ENCODE measurements at regions not wholly inside any gene's neighbourhood (a gene's known extent, or its start where the extent isn't known, plus 50 kb on each side); places are given as distances from the start of the nearest gene placed in this dataset.
"Not testable (repeated sequence)": the region's sequence is repeated elsewhere in the genome, so short reads cannot be mapped to it uniquely, and the experiment has no call there.

DNA sequence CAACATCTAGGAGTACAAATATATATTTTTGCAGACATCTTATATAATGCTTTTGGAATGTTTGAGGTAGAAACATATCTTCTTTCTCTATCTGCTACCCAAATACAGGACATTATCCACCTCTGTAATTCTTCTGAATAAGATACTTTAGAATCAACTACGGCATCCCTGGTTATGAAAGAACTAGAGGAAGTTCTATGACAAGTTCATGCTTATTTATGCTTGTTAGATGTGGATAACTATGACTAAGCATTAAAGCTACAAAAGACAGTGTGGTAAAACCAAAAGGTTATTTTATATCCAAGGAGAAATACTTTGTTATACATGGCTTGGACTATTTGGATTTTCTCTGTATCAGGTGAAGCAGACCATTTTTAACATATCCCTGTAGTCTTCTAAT lies 894.0 kb downstream of the KCNT2 start:
- DNase-seq (ENCODE audit: low read depth), result no peak

- no peak for DNase-seq (ENCODE audit: low read depth)
Observed at GRCh38 chr1:195709821-195710220, 898.4 kb downstream of the KCNT2 start.

DNA sequence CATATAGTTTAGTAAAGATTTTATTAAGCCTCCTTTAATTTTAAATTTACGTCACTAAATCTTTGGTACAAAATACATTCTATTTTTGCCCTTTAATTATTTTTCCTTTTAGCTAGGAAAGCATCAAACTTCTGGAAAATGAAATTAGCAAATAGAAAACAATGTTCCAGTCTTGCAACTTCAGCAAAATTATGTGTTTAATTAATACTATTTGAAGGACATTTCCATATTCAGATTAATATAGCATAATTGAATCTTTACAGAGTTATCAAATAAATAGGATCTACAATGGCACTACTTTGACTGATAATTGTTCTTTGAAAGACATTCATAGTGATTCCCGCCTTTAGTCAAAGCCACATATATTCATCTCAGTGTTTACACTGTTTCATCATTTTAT lies 904.2 kb downstream of the KCNT2 start:
- DNase-seq (ENCODE audit: low read depth), result no peak

DNA sequence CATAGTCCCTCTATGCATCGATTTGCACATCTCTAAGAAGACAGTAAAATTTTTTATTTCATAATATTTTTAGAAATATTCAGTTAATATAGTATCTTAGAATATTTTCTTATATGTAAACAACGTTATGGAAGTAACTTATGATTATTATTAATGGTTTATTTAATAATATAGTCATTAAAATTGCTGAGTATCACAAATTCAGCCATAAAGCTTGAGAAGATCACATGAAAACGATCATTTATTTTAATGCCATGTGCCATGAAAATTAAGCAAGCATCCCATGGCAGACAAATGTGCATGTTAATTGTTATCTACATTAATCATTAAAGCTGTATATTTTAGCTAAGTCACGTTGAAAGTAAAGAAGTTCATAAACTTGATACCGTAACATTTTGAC lies 907.1 kb downstream of the KCNT2 start:
- DNase-seq (ENCODE audit: low read depth), result no peak

- DNase-seq (ENCODE audit: low read depth), result no peak
Observed at GRCh38 chr1:195697130-195697529, 911.1 kb downstream of the KCNT2 start.

- DNase-seq (ENCODE audit: low read depth), result no peak
Observed at GRCh38 chr1:195686764-195687163, 921.5 kb downstream of the KCNT2 start.

GRCh38 chr1:195664628-195665027 lies 943.6 kb downstream of the KCNT2 start:
- peak; percentile 39 for DNase-seq (ENCODE audit: low read depth)

- peak; percentile 89 for DNase-seq (ENCODE audit: low read depth)
Observed at GRCh38 chr1:195663549-195664280, 944.5 kb downstream of the KCNT2 start.

DNA sequence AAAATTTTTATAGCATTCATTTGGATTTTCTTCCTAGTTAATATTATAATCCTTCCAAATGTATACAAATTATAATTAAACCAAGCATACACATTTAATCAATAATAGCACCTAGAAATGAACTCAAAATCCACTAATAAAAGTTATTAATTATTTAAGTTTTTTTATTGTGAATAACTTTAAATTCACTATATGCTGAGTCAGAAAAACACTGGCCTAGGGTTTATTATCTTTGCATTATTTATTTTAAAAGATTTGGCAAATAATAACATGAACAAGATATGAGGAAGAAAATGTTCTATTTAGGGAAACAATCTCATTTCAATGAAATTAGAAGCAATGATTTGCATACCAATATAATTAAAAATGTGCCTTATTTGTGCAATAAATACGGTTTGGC lies 951.5 kb downstream of the KCNT2 start:
- DNase-seq (ENCODE audit: low read depth), result no peak

GRCh38 chr1:195648875-195649274 lies 959.4 kb downstream of the KCNT2 start:
- DNase-seq (ENCODE audit: low read depth), result not testable (repeated sequence)

DNA sequence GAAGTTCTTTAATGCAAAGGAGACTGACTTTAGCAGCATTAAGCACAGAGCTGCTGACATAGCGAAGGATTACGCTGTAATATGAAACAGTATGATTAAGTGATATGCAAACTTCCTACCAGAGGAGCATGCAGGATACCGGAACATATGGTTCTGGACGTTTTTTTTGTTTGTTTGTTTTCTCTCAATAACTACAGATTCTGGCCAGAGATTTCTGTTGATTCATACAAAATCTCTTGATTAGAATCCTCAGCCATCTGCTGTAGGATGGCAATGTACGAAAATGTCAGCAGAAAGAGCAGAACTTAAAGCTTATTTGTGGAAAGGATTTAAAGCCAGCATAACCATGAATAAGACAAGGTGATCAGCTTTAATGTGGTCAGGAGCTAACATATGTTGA lies 970.7 kb downstream of the KCNT2 start:
- no peak for DNase-seq (ENCODE audit: low read depth)

DNA sequence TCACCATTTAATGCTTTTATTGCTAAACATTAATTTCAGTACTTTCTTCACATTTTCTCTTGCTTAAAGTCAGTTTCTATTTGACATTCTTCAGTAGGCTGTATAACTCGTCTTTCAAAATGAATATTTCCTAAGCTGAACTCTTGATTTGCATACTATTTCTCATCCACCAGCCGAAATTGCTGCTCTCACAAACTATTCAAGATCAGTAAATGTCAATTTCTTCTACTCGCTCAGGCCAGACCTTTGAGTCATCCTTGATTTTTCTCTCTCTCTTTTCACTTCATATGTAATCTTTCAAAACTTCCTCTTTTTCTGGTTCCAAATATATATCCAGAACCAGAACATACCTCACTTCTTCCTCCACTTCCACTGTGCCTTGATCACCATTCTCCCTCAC lies 990.0 kb downstream of the KCNT2 start:
- no peak for DNase-seq (ENCODE audit: low read depth)

DNA sequence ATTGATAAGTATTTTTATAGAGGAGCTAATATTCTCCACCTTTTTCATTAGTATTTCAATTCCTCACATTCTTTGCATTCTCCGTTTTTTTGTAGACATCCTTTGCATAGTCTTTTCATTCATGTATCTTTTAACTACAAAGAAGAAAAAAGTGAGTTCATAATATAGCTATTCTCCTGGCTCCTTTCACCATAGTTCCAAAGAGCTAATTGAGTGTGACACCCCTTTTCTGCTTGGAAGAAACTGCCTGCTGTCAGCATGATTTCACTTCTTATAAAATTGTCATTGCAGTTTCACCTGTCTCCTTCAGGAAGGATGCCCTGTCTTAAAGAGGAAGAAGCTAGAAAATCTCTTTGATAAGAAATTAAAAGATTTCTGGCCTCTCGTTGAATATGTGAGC lies 991.1 kb downstream of the KCNT2 start:
- no peak for DNase-seq (ENCODE audit: low read depth)

DNA sequence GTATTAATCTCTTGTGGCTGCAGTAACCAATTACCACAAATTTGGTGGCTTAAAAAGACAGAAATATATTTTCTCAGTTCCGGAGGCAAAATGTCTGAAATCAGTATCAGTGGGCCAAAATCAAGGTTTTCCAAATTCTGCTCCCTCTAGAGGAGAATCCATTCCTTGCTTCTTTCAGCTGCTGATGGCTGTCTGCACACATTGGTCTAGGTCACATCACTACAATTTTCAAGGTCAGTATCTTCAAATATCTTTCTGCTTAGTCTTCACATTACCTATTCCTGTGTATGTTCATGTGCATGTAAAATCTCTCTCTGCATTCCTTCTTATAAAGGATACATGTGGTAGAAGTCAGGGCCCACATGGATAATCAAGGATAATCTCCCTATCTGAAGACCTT lies 999.4 kb downstream of the KCNT2 start:
- DNase-seq (ENCODE audit: low read depth), result no peak

DNA sequence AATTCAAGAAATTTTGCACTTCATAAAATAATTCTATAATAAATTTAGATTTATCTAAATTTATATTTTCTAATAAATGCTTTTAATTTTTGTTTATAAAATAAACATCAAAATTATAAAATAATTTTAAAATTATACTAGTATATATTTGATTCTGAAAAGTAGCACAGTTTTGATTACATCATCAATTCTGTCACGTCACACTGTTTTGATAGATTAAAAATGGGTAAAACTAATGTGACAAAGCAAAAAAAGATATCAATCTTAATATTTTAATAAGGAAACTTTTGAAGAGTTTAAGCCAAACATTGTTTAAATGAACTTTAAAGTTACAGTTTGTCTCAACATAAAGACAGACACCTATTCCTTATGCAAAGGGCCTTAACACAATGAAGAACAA lies 1001.8 kb downstream of the KCNT2 start:
- no peak for DNase-seq (ENCODE audit: low read depth)

DNA sequence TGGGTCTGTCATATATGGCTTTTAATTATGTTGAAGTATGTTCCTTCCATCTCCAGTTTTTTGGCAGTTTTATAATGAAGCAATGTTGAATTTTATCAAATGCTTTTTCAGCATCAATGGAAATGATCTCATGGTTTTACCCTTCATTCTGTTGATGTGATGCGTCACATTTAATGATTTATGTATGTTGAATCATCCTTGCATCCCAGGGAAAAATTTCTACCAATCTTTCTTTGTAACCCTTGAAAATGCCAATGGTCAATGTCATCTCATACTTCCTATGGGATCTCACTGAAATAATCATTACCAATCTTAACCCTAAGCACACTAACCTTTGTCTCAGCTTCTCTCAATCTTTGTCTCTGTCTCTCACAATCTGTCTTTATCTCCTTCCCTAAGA lies 1004.0 kb downstream of the KCNT2 start:
- peak; percentile 74 for DNase-seq (ENCODE audit: low read depth)

DNA sequence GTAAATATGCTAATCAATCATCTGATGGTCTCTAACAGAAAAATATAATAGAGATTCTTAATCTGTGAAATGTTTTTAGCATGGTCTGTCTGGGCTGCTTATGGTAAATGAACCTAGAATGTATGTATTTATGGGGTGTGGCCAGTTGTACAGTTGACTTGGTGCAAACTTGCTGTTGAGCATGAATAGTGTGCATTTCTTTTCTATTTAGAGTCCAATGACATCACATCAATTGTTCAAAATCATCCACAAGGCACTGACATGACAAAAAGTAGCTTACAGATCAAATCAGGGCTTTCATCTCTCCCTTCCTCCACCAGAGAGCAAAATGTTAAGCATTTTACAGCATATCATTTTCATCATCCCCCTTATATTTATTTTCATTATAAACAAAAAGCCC lies 1010.3 kb downstream of the KCNT2 start:
- DNase-seq (ENCODE audit: low read depth), result no peak

DNA sequence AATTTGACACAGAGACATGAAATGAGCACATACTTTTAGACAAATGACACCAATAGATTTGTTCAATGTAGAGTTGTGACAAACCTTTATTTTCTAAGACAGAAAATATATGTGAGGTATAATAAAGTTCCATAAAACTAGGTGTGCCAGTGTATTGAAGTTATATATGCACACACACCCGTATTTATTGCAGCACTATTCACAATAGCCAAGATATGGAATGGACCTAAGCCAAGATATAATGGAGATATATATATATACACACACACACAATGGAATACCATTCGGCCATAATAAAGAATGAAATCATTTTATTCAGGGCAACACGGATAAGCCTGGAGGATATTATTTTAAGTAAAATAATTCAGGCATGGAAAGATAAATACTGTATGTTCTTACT lies 1013.5 kb downstream of the KCNT2 start:
- DNase-seq (ENCODE audit: low read depth), result no peak

GRCh38 chr1:195594322-195594721 lies 1013.9 kb downstream of the KCNT2 start:
- DNase-seq (ENCODE audit: low read depth), result no peak

DNA sequence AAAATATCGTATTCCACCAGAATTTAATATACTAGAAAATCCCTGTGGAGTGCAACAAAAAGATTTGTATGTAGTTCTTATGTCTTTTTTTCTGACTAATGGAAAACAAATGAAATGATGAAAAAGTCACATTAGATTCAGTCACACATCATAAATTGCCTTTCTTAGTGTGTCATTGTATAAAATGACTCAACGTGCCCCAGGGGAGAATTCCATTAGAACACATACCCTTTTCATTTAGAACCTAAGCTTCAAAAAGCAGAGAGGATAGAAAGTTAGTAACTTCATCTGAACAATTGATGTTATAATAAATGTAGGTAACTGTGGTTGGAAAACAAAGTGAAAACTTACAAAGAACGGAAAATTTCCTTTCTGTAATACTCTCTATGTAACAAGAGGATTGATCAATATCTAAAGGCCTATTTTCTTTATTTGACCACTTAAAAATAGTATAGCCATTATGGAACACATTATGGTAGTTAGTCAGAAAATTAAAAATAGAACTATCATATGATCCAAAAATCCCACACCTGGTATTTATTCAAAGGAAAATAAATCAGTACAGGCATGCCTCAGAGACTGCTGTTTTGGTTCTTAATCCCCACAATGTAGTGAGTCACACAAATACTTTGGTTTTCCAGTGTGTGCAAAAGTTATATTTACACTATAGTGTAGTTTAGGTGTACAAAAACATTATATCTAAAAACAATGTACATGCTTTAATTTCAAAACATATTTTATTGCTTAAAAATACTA lies 1016.1 kb downstream of the KCNT2 start:
- DNase-seq (ENCODE audit: low read depth), result peak; percentile 64

GRCh38 chr1:195590649-195591048 lies 1017.6 kb downstream of the KCNT2 start:
- DNase-seq (ENCODE audit: low read depth), result no peak

DNA sequence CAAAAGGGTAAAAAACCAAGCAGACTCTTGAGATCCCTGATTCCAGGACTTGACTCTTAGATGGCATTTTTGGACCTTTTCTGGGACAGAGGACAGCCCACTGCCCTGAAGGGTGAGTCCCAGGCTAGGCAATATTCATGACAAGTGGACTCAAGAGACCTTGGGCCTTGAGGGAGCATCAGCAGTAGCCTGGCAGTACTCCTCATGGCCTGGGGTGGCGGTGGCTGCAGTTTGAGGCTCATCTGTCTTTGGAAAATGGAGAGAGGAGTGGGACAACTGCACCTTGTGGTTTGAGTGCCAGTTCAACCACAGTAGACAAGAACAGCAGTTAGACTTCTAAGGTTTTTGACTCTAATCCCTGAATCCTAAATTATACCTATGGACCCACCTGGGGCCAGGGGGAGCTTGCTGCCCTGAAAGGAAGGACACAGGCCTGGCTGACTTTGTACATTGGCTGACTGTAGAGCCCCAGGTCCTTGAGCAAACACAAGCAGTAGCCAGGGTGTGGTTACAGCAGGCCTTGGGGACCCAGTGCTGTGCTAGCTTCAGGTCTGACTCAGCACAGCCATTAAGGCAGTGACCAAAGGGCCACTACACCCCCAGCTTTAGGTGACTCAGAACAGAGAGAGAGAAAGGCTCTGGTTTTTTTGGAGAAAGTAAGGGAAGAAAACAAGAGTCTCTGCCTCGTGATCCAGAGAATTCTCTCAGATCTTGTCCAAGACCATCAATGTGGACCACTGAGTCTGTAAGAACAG lies 1023.2 kb downstream of the KCNT2 start:
- DNase-seq (ENCODE audit: low read depth), result peak; percentile 42

Measured in HT1080 (cell line).